ENCODE measurements at regions not wholly inside any gene's neighbourhood (a gene's known extent, or its start where the extent isn't known, plus 50 kb on each side); places are given as distances from the start of the nearest gene placed in this dataset.
A peak's percentile ranks its signal among the peaks of the same experiment; 100 is the strongest.

DNA sequence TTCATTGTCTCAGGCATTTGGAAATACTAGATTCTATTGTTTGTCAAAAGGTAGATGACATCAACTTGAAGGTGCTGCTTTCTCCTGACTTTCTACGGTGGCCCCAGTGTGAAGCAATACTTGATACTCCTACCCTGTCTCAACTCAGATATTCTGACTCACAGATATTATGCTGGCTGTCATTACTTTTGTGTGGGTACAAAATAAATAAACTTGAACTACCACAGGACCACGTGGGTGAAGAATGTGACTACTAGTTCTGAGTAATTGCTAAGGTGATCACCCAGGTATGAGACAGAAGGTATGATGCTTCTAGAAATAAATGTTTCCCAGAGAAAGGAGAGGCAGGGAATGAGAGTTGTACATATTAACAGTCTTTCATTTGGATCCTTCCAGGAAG is 275.3 kb upstream of the SPOCK3 start:
- DNase-seq = no peak

- no peak for DNase-seq
Observed at GRCh38 chr4:167524091-167524490, 289.8 kb upstream of the SPOCK3 start.

DNA sequence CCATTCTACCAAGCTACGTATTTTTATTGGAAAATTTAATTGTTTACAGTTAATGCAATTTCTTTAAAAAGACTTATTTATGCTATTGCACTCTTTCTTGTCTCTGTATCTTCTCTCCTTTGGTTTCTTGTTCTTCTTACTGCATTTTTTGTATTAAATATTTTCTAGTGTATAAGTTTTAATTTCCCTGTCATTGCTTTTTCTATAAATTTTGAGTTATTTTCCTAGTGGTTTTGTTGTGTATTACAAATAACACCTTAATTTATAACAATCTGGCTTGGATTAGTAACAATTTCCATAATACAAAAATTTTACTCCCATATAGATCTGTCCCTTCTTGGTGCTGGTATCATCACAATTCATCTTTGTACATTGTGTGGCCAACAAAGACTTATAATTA is 303.5 kb upstream of the SPOCK3 start:
- no peak for DNase-seq

DNA sequence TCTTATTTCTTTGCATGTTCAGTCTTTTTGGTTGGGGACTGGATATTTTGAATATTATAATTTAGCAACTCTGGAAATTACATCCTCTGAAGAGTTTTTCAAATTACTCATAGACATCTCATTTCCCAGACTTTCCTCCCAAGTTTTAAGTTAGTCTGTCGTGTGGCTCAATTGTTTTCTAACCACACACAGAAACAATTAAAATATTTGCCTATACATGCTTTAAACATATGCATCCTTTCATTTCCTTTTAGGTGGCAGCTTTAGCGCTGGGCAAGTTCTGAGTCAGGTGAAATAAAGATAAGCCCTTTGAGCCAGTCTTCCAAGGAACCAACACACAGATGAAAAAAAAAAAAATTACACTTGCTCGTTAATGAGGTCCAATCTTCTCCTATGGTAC is 307.0 kb upstream of the SPOCK3 start:
- DNase-seq = no peak

- DNase-seq = no peak
Observed at GRCh38 chr4:167544391-167544790, 310.1 kb upstream of the SPOCK3 start.

DNA sequence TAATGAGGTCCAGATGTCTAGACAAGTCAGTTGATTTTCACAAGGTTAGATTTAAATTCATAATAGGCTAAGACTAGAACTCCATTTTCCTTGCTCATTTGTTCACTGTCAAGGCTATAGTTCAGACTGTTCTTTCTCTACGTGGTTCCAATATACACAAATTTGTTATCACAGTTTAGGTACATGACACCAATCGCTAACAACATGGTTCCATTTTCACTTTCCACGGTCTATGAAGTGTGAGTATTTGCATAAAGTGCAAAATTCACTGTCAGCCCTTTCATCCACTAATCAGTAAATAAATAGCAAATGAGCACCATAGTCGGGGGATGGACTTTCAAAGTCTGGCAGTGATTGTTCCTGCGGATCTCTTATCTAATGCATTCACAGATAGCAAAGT is 315.7 kb upstream of the SPOCK3 start:
- DNase-seq = no peak

DNA sequence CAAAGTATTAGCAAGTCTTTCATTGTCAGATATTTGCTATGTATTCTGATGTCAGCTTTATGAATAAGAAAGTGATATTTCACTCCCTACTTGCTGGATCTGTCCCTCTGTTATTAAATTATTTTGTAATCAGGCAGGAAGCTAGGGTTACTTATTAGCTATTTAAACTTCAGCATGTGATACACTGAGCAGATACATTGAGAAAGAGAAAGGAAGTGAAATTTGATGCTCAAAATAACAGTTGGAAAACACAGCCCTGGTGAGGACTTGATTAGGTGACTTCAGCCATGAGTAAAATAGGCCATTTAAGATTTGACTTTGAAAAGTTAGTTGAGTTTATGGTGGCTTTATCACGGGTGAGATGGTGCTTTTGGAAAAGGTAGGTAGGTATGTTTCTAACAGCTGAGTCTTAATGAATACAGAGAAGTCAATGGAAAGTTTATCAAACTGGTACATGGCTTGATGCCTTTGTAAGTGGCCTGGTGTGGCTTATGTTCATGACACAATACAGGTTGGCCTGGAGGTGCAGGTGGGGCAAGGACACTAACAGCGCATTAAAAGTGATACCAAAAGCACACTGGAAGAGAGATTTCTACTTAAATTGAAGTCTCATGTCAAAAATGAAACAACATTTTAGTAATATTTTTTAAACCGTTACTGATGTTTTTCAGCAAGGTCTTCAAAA is 321.2 kb upstream of the SPOCK3 start:
- DNase-seq = no peak

GRCh38 chr4:167578906-167579305 is 344.6 kb upstream of the SPOCK3 start:
- no peak for DNase-seq

- no peak for DNase-seq
Observed at GRCh38 chr4:167581449-167581965, 347.2 kb upstream of the SPOCK3 start.

DNA sequence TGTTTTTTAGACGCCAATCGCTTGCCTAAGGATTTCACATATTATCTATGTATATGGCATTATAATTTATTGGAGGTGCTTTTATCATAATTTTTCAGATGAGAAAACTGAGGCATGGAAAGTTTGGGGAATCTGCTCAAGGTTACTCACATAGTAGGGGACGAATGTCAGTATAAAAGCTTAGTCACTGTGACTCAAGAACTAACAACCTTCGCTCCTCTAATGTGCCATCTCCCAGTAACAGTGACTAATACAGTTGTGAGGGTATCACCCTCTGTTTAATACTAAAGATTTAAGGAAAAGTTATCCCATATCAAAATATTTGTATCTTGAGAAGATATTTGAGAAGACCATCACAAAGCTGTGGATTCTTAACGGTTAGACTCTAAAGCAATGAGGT is 353.1 kb upstream of the SPOCK3 start:
- DNase-seq = no peak

DNA sequence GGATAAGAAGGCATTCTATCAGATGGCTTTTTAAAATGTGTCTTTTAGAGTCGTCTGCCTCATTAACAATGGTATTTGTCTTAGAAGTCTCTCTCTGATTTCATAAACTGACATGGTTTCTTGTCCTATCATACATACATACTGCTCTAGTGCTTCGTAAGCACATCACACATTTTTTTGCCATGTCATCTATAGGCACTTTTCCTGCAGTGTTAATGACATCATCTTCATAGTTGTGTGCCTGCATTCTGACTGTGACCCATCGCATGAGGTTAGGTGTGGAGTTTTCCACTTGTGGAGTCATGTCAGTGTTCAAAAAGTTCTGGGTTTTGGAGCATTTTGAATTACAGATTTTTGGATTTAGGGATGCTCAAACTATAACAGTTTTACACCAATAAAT is 361.6 kb upstream of the SPOCK3 start:
- DNase-seq = no peak

DNA sequence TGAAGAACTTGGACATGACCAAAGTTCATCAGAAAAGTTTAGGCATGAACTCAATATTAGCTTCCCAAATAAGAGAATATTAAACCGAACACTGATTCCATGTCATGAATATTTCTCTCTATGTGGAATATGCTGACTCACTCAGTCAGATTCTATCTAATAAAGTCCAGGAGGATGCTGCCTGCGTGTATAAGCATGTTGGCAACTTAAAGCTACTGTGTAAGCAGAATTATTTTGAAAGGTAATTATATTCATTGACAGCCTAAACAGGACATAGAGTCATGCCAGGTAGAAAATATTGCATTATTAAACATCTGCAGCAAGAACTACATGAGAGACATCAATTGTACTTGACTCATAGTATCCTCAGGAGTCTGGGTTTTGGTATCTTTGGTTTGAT is 367.9 kb upstream of the SPOCK3 start:
- no peak for DNase-seq

- no peak for DNase-seq
Observed at GRCh38 chr4:167606551-167606950, 372.3 kb upstream of the SPOCK3 start.

- no peak for DNase-seq
Observed at GRCh38 chr4:167613381-167613780, 379.1 kb upstream of the SPOCK3 start.

- DNase-seq = no peak
Observed at GRCh38 chr4:167614866-167615265, 380.6 kb upstream of the SPOCK3 start.

- DNase-seq = no peak
Observed at GRCh38 chr4:167616476-167616875, 382.2 kb upstream of the SPOCK3 start.

DNA sequence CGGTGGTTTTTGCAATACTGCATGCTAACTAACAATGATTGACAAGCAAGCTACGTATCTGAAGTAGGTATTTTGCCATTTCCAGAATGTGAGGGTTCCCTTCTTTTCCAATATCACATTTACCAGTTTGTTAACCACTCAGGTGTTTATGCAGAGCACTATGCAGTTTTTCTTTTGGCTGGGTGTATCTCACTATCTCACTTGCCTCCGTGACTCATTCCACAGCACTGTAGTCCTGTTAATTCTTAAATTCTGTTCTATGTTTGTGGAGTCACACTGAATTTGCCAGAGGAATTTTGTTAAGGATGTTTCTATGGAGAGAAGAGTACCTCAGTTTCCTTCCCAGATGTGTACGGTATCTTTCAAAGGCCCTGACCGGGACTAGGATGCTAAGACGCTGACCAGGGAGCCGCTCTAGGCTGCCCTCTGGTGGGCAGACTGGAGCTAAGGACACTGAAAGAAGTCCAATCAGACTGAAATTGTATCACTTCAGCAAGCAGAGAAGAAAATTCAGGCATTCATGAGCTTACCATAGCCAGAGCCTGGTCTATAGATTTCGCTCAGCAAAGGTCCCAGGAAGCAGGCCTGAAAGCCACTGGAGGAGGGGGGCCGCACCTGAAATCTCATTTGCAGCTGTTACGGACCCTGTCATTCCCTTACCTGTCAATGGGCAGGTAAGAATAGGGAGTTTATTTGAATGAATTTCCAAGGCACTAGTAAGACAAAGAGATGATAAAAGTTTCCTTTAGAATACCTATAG is 388.4 kb upstream of the SPOCK3 start:
- DNase-seq = peak in 1 of 2 experiments; percentile 67

- DNase-seq = no peak
Observed at GRCh38 chr4:167623241-167623572, 388.9 kb upstream of the SPOCK3 start.

- no peak for DNase-seq
Observed at GRCh38 chr4:167629272-167629671, 395.0 kb upstream of the SPOCK3 start.

- no peak for DNase-seq
Observed at GRCh38 chr4:167642250-167642649, 408.0 kb upstream of the SPOCK3 start.

GRCh38 chr4:167645358-167645757 is 411.1 kb upstream of the SPOCK3 start:
- DNase-seq = no peak

GRCh38 chr4:167652267-167652666 is 418.0 kb upstream of the SPOCK3 start:
- no peak for DNase-seq

DNA sequence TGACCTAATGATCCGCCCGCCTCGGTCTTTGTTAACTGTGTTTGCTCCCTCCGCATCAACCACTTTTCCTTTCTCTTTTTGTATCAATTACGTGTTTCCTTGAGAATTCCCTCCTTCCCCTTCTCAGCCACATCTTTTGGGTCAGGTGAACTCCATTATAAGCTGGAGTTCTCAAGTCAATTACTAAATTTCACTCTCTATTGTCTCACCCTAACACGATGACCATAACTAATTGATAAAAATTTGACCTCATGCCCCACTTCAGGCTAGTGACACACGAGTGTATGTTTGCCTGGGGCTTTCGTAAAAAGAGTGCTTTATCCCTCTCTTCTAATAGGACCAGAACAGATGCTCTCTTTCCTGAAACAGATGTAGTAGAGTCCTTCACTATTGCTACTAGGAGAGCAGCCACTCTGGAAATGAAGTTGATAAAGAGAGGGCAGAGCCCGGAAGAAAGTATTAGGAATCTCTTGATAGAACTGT is 403.6 kb upstream of the ANXA10 start:
- no peak for DNase-seq

GRCh38 chr4:167702391-167702790 is 389.9 kb upstream of the ANXA10 start:
- no peak for DNase-seq

DNA sequence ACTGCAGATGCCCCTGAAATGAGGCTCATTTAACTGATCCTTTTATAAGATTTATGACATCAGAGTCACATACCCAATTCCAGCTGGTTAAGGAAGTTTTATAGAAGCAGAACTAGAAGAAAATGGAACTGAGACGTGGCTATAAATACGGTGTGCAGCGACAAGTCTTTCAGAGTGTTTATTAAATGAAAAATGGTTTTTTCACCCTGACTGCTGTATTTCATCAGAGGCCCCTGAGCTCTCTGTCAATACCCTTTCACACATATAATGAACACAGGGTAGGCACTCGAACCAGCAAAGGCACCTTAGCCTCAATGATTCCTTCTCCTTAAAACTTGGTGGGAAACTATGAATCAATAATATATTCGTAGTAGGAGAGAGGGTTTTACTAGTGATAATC is 380.8 kb upstream of the ANXA10 start:
- no peak for DNase-seq
